HG02981 (cell line): ENCODE measurements at regions not wholly inside any gene's neighbourhood (a gene's known extent, or its start where the extent isn't known, plus 50 kb on each side); places are given as distances from the start of the nearest gene placed in this dataset.

Source experiments
- ATAC-seq: cut with Tn5 transposase; IDR thresholded peaks from one replicate; pipeline ENCODE4 v1.9.1; 2021; ENCODE audit warnings: mild to moderate bottlenecking, moderate library complexity; ENCODE audit not compliant: unreplicated experiment

- ATAC-seq = no peak
Observed at GRCh38 chrX:151476604-151477303, 79.7 kb downstream of the VMA21 start.

- ATAC-seq = no peak
Observed at GRCh38 chrX:151478058-151478457, 81.1 kb downstream of the VMA21 start.

- peak; percentile 64 for ATAC-seq
Observed at GRCh38 chrX:151488677-151489076, 74.8 kb upstream of the PASD1 start.

GRCh38 chrX:151505796-151506195 lies 57.7 kb upstream of the PASD1 start:
- ATAC-seq = no peak

- no peak for ATAC-seq
Observed at GRCh38 chrX:151510203-151510602, 53.3 kb upstream of the PASD1 start.

GRCh38 chrX:151513472-151513871 lies 50.0 kb upstream of the PASD1 start:
- no peak for ATAC-seq
